ENCODE measurements at regions not wholly inside any gene's neighbourhood (a gene's known extent, or its start where the extent isn't known, plus 50 kb on each side); places are given as distances from the start of the nearest gene placed in this dataset.
"Not testable (repeated sequence)": the region's sequence is repeated elsewhere in the genome, so short reads cannot be mapped to it uniquely, and the experiment has no call there.

- DNase-seq, result no peak
Measured at GRCh38 chr4:187617113-187617512, 378.5 kb upstream of the ZFP42 start.

DNA sequence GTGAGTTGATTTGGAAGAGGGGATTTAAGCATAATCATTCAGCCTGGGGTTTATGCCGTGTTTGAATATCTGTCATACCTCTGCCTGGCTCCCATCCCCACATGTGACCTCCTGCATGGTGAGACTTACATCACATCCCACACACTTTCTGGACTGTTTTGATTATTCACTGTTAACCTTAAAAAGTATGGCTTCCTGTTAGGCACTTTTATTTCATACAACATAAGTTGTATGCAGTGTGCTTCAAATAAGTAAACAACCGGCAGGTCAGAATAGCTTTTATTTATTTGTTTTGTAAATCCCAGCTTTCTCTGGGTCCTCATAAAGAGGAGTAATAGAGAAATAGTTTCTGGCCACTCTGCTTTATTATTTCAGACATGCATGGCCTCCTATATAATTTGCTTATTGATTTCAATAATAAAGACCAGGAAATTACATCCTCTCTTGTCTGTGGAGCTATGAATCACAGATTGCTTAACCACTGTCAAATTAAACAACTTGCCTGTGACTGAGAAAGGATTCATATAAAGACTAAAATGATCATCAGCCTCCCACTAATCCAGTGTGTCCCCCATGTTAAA lies 376.8 kb upstream of the ZFP42 start:
- DNase-seq, result no peak

- no peak for DNase-seq
Measured at GRCh38 chr4:187619319-187619718, 376.3 kb upstream of the ZFP42 start.

GRCh38 chr4:187632260-187632995 lies 363.1 kb upstream of the ZFP42 start:
- DNase-seq, result no peak

GRCh38 chr4:187633245-187633644 lies 362.3 kb upstream of the ZFP42 start:
- no peak for DNase-seq

GRCh38 chr4:187656959-187657358 lies 338.6 kb upstream of the ZFP42 start:
- no peak for DNase-seq

GRCh38 chr4:187663076-187663475 lies 332.5 kb upstream of the ZFP42 start:
- DNase-seq, result no peak

DNA sequence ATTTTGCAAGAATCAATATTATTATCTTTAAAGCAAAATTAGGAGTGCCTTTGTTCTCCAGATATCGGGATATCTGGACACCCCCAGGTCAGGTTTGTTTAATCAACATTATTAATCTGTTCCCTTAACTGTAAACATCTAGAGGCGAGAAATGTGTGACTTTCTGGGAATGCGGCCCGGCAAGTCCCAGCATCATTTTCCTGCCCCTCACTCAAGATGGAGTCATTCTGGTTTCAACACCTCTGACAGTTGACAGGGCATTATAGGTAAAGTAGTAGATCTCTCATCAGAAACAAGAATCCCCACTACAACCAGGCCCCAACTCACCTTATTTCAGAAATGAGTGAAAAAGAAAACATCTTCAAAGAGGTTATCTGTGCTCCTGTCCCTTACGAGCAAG lies 331.6 kb upstream of the ZFP42 start:
- no peak for DNase-seq

DNA sequence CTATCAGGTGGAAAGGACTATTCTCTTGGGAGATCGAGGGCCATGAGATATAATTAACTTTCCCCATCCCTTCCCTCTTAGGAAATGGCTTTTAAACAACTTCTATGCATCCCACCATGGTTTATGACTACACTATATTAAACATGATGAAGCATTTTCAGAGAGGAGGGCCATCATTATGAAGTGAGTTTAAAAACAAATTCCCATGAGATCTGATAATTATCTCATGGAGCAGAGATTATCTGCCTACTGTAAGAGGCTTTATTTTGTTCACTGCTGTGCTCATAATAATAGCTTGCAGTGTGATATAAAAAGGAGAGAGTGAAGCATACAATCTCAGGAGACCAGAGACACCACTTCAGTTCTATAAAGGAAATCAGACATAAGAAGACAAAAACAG lies 330.5 kb upstream of the ZFP42 start:
- DNase-seq, result no peak

DNA sequence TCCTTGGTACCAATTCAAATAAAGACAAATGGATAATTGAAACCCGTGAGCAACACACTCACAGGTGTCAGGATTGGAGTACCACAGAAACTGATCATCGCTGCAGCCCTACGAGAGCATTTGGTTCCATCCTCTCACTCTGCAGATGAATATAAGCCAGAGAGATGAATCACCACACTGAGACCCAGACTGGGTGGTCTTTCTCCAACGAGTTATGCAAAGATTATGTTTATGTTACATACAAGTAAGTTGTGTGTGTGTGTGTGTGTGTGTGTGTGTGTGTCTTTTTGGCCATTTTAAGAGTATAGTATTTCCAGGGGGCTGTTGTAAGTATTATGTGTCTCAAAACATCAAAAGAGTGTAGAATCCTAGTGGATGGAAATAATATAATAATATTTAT lies 329.5 kb upstream of the ZFP42 start:
- peak; percentile 23 for DNase-seq

DNA sequence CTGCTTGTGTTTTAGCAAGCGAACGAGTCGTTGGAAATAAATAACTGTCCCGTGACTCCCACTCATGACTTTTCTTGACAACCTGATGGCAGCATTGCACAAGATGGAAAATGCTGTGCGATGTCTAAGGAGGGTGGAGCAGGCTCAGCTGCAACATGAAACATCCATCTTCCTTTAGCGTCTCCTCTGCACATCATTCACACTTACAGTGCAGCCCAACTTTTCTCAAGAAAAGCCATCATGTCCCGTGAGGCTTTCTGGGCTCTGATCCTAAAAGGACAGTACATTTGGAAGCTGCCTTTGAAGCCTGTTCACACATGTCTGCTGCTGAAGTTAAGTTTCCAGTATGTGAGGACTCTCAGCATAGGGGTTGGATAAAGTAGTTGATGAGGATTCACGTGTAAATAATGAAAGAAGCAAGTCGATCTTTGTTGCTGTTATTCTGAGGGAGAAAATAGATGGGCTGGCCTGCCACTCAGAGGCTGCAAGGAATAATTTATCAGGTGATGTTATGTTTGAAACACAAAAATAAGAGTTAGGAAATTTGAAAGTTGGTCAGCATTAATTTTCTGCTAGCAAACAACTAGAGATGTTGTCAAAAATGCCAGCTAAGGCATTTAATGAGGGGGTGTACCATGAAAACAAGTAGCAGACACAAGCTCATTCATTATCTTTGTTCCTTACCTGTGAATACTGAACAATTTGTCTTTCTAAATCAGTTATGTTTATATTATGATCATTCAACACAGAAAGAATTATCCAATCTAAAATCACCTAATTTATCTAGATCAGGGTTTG lies 328.7 kb upstream of the ZFP42 start:
- peak; percentile 76 for DNase-seq

GRCh38 chr4:187668526-187669082 lies 327.0 kb upstream of the ZFP42 start:
- DNase-seq, result no peak

DNA sequence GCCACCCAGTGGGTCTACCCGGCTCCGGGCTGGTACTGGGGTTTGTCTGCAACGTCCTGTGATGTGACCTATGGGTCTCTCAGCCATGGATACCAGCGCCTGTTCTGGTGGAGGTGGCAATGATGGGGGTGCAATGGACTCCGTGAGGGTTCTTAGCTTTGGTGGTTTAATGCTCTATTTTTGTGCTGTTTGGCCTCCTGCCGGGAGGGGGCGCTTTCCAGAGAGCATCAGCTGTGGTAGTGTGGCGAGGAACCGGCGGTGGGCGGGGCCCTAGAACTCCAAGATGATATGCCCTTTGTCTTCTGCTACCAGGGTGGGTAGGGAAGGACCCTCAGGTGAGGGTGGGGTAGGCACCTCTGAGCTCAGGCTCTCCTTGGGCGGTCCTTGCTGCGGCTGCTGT lies 324.1 kb upstream of the ZFP42 start:
- DNase-seq, result not testable (repeated sequence)

- DNase-seq, result not testable (repeated sequence)
Measured at GRCh38 chr4:187671958-187672357, 323.6 kb upstream of the ZFP42 start.

- DNase-seq, result not testable (repeated sequence)
Measured at GRCh38 chr4:187672526-187672925, 323.0 kb upstream of the ZFP42 start.

GRCh38 chr4:187679450-187679849 lies 316.1 kb upstream of the ZFP42 start:
- DNase-seq, result no peak

DNA sequence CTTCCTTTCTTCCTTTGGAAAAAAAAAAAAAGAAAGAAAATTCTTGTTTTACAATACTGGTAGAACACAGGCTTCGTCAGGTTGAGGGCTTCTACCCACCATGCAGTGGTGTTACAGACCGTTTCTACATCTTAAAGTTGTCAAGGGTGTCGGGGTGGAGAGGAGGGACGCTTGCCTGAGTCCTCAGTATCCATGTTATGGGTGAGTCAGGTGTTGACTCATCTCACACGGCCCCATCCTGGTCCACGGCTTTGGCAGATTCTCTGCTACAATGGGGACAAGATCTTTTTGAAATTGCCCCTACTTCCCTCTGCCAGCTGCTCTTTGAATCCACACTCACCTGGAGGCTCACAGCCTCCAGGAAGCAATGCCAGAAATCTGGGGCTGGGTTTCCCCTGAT lies 310.3 kb upstream of the ZFP42 start:
- no peak for DNase-seq

DNA sequence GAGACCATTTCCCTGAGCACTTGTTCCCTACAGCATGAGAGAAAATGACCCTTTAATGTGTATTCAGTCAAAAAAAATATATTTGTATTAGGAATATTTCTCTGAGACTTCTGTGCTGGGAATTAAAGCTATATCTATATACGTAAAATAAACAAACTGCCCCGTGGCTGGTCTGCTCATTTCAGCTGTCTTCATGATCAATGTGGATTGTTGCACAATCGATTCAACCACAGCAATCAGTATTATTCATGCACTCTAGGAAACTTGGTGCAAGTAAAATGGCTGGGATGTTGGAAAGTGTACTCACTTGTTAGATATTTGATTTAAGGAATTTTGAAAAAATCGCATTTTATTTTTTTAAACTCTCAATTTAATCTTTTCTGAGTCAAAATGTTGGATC lies 307.9 kb upstream of the ZFP42 start:
- no peak for DNase-seq

DNA sequence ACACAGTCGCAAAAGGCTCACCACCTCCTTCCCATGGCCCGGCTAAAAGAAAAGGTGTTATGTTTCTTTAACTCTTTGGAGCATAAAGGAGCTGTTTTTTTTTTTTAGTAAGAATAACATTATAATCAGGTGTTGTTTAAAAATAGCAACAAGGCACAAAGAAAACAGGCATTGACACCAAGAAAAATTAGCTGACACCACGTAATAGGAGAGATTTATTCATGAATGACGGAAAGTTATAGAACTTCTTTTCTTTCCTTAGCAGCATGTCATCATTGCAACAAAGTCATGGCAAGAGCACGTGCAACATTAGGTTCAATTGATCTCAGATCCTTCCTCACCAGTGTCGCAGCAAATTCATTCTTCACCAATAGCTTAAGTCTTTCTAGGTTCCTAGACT lies 302.9 kb upstream of the ZFP42 start:
- no peak for DNase-seq

- DNase-seq, result not testable (repeated sequence)
Measured at GRCh38 chr4:187695531-187695930, 300.0 kb upstream of the ZFP42 start.

DNA sequence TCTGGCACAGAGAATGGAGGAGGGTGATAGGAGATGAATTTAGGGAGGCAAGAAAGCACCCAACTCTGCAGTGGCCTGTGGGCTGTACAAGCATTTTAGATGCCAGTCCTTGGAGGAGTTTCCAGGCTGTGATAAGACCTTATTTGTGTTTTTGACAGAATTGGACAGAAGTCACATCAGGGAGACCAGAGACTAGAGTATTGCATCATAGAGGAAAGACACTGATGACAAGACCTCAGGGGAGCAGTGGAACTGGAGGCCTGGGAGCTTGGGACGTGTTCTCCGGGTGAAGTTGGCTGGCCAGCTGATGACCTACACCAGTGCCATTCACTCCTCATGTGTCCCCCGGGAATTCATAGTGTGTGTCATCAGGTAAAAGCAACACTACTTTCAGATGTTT lies 284.0 kb upstream of the ZFP42 start:
- DNase-seq, result no peak

DNA sequence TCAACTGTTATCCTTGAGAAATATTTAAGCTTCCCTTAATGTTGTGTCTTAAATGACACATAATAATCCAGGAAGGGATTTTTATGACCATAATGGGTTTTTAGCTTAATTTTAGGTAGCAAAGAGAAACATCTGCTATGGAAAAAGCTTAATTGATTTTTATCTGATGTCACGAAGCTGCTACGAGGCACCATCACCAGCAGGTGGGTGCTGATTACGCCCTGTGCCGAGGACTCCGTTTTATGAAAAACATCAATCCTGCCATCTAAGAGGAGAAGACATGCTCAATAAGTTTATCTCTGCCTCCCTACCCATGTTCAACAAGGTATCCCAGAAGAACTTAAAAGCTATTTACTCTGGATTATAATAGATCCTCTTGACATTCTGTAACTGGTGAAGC lies 280.6 kb upstream of the ZFP42 start:
- no peak for DNase-seq

DNA sequence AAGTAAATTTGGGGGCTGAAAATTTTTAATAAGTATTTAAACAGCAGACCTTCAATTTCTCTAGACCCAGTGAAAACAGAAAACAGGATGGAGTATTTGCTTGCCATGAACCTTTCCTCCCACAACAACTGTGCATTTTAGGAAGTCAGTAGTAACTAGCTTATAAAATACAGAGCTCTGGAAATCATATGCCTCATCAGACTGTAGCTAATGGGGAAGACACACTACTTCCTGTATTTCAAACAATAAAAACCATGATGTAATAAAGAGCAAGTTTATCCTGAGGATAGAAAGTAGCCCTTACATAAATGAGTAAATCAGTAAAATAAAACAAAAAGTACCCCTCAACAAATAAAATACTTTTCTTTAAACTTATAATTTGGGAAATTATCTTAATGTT lies 280.1 kb upstream of the ZFP42 start:
- no peak for DNase-seq

DNA sequence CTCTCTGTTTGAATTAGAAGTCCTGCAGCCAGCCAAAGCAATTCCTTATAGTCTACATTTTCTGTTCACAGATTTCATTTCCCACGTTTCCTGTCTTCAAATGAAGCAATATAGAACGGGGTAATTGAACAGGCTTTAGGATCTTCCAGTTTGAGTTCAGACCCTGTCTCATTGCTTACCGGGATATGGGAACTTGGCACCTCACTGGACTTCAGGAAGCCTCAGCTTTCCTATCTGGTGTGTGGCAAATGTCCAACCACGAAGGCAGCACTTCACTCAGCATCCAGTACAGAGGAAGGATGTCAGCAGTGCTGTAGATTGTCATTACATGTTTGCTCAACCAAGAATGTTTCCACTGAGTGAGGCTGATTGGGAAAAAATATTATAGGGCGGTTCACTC lies 271.1 kb upstream of the ZFP42 start:
- peak; percentile 54 for DNase-seq

Data from right hindlimb (tissue), 1 donor.